NCI-H2029 (cell line): ENCODE measurements at regions not wholly inside any gene's neighbourhood (a gene's known extent, or its start where the extent isn't known, plus 50 kb on each side); places are given as distances from the start of the nearest gene placed in this dataset.

Experiments
- DNase-seq: peaks from one replicate; lab custom pipeline; 2025; lab: John Stamatoyannopoulos, UW

DNA sequence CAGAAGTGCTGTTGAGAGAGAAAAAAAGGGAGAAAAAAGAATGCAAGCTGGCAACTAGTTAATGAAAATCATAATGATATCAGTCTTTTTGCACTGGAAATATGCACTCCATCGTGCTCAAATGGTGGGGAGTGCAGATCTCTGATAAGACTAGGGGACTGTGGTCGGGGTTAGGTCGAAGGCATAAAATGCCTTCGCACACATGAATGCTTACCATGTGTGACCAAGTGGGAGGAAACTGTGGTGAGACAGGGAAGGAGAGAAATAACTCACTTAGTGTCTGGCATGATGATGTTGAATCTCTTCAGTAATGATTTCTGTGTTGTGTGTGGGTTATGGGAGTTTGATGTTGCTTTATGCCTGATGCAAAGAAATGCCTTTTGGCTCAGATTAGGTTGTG is 358.9 kb downstream of the FBXO8 start:
- DNase-seq: no peak

DNA sequence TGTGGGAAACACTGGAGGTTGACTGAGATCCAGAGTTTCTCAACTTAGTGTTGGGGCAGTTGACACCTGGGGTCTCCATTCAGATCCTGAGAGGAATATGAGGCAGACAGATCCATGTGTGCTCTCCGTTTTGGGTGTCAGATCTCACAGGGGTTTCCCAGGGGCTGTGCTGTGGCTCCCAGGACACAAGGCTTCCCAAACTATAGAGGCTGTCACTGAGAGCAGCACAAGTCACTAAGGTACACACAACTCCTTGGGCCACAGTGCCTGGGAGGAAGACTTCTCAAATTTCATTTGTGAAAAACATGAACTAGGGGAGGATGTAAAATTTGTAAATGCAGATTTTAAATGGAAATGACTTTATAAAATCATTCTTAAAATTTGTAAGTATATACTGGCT is 363.6 kb downstream of the FBXO8 start:
- DNase-seq: no peak

GRCh38 chr4:173919196-173919595 is 364.3 kb downstream of the FBXO8 start:
- no peak for DNase-seq

GRCh38 chr4:173917255-173917960 is 366.1 kb downstream of the FBXO8 start:
- no peak for DNase-seq

- no peak for DNase-seq
Observed at GRCh38 chr4:173913496-173913895, 370.0 kb downstream of the FBXO8 start.

- DNase-seq: no peak
Observed at GRCh38 chr4:173912384-173912783, 371.1 kb downstream of the FBXO8 start.

GRCh38 chr4:173910891-173911290 is 372.6 kb downstream of the FBXO8 start:
- no peak for DNase-seq

DNA sequence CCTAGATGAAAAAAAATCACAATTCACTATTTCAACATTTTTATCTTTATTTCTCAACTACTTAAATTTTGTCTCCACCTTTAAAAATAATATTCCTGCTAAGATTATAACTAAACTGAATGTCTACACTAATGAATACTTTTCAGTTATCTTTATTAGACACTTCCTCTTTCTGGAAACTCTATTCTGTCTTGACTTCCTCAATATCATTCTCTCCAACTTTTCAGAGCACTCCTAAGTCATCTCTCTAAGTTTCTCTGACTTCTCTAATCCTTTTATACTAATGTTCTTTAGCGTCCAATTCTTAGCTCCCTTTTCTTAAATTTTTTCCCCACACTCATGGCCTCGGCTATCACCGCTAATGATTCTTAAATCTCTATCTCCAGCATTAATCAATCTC is 374.2 kb downstream of the FBXO8 start:
- DNase-seq: no peak

- DNase-seq: no peak
Observed at GRCh38 chr4:173899813-173900212, 369.8 kb upstream of the HAND2 start.

DNA sequence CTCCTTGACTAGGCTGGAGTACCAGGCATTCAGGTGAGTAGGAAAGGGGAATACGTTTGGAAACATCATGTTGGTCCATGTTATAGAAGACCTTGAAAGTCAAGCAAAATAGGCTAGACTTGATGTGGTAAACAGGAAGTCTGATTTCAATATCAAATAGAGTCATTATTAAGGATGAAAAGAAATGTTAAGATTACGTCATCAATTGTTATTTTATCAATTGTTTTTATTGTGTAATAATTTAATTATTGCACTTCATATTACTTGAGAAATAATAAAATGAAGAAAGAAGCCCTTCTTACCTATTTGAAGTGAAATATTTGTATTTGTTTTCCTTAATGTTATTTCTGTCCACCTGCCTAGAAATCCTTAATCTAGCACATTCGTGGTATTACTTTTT is 361.0 kb upstream of the HAND2 start:
- no peak for DNase-seq

GRCh38 chr4:173883821-173884220 is 353.8 kb upstream of the HAND2 start:
- no peak for DNase-seq

DNA sequence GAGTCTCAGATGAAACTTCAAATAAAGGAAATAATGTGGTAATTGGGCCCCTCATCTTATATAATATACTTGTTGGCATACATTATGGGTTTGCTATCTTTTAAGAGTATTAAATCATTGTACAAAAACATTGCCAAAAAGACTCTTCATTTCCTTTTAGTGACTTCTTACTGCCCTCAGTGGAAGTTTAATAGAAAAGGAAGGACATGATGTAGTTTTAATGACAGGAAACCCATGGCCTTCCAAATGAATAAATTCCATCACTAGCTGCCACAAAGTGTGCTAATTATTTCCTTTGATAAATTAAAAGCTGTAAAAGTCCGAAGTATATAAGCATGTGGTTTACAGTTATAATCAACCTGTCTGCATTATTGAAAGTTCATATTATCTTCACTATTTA is 350.9 kb upstream of the HAND2 start:
- no peak for DNase-seq

DNA sequence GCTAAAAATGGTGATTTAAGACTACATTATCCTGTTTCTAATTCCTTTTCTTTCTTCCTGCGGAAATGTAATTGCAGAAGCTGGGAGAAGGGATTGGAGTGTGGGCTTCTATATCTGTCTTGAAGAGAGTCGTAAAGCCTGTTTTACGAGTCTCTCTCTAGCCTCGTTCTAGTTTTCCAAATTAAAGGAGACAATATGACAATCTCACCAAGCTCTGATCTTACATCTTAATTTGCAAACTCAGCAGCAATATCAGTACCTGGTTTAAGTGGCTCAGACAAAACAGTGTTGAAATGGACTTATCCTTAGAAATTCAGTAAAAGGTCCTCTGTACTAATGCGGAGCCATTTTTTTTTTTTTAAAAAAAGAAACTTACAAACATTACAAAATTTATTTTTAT is 349.5 kb upstream of the HAND2 start:
- DNase-seq: no peak

- no peak for DNase-seq
Observed at GRCh38 chr4:173878701-173879100, 348.7 kb upstream of the HAND2 start.

DNA sequence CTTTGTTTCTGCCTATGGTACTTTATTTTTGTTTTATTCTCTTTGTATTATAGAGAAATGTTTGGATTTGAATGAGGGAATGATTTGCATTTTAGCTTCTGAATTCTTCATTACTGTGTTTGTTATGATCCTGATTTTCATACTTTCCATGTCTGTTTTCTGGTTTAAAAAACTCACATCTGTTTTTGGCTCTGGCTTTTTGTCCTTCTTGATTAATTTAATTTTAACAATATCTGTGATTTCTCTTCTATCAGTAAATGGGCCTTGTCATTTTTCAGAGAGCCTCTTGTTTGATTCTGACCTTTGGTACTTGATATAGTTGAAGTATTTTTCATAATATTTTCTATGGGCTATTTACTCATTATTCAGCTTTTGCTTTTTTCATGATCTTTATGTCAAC is 341.6 kb upstream of the HAND2 start:
- no peak for DNase-seq

- no peak for DNase-seq
Observed at GRCh38 chr4:173866322-173867026, 336.4 kb upstream of the HAND2 start.

DNA sequence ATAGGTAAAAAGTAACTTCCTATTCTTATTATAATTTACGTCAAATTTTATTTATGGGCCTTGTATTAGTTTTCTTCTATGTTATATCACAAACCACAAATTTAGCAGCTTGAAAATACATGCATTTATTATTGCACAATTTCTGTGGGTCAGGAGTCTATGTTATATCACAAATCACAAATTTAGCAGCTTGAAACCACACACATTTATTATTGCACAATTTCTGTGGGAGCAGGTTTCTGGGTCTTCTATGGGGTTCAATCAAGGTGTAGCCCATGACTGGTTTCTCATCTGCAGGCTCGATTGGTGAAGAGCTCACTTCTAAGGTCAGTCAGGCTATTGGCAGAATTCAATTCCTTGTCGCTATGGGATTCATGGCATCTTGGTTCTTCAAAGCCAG is 332.7 kb upstream of the HAND2 start:
- DNase-seq: no peak

- DNase-seq: no peak
Observed at GRCh38 chr4:173860094-173860493, 330.1 kb upstream of the HAND2 start.

- no peak for DNase-seq
Observed at GRCh38 chr4:173859091-173859713, 329.2 kb upstream of the HAND2 start.

- DNase-seq: no peak
Observed at GRCh38 chr4:173858471-173858870, 328.4 kb upstream of the HAND2 start.

- no peak for DNase-seq
Observed at GRCh38 chr4:173857828-173858227, 327.8 kb upstream of the HAND2 start.

- no peak for DNase-seq
Observed at GRCh38 chr4:173855015-173855414, 325.0 kb upstream of the HAND2 start.

DNA sequence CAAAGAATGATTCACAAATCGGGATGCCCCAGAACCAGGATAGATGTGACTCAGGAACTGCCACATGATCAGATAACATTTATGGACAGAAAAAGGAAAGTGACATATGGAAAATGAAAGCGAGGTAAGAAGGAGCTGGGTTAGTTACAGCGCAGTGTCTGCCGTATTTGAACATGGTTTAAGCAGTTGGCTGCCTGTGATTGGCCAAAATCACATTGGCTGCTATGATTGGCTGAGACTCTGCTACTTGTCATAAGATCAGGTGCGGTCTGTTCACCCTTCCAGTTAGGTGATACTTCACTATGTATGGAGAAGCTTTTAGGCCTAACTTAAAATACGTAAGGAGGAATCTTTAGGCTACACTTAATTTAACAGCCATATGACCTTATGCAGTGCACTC is 322.7 kb upstream of the HAND2 start:
- DNase-seq: no peak
